A673 (cell line): ENCODE measurements at regions not wholly inside any gene's neighbourhood (a gene's known extent, or its start where the extent isn't known, plus 50 kb on each side); places are given as distances from the start of the nearest gene placed in this dataset.

Experiments
- CTCF ChIP-seq: fragments of 300-800, 200-600 bp; sonication (generic); conservative IDR thresholded peaks from 2 replicates; pipeline ENCODE4 v1.5.1; 2017; ENCODE audit warnings: low read depth, mild to moderate bottlenecking, antibody characterized with exemption, low read length, moderate library complexity, mixed read lengths
- EZH2 ChIP-seq: fragments of 200-600 bp; sonication (generic); IDR thresholded peaks from 2 replicates; pipeline ENCODE4 v1.6.1; 2017; ENCODE audit warnings: borderline replicate concordance, low read depth, mild to moderate bottlenecking, mixed read lengths, antibody characterized with exemption, low read length; ENCODE audit not compliant: poor library complexity, severe bottlenecking

GRCh38 chr2:59957504-59957903, 596.0 kb downstream of the BCL11A start:
- TF ChIP-seq EZH2 (no peak), CTCF (no peak)
